DND-41 (cell line): ENCODE measurements at regions not wholly inside any gene's neighbourhood (a gene's known extent, or its start where the extent isn't known, plus 50 kb on each side); places are given as distances from the start of the nearest gene placed in this dataset.

Experiments
- CTCF ChIP-seq: IDR thresholded peaks from 2 replicates; pipeline ENCODE4 v1.5.1; 2012; ENCODE audit warnings: borderline replicate concordance, low read length, moderate library complexity, mild to moderate bottlenecking; ENCODE audit not compliant: poor library complexity, severe bottlenecking; ENCODE audit errors: extremely low read depth
- EZH2 ChIP-seq: IDR thresholded peaks from 3 replicates; pipeline ENCODE4 v1.6.1; 2012; ENCODE audit warnings: borderline replicate concordance, low read depth, mild to moderate bottlenecking, moderate library complexity, low read length, inconsistent platforms; ENCODE audit not compliant: severe bottlenecking

GRCh38 chrX:1006156-1006730 lies 206.2 kb downstream of the CRLF2 start:
- TF ChIP-seq EZH2 (no peak), CTCF (no peak)
